Neural cell (in vitro differentiated cells): ENCODE measurements at regions not wholly inside any gene's neighbourhood (a gene's known extent, or its start where the extent isn't known, plus 50 kb on each side); places are given as distances from the start of the nearest gene placed in this dataset.

Source experiments
- EP300 ChIP-seq: fragments of 450-650 bp; conservative IDR thresholded peaks from 2 replicates; pipeline ENCODE4 v1.6.1; 2014; ENCODE audit warnings: antibody characterized with exemption, mild to moderate bottlenecking, moderate library complexity; ENCODE audit not compliant: poor library complexity, severe bottlenecking
- EZH2 ChIP-seq: fragments of 200-600, 300-800 bp; shearing (Covaris generic), sonication (generic); IDR thresholded peaks from 2 replicates; pipeline ENCODE4 v1.6.1; 2014; ENCODE audit warnings: antibody characterized with exemption, low read length, borderline replicate concordance, mild to moderate bottlenecking; ENCODE audit not compliant: insufficient read depth, poor library complexity, severe bottlenecking
- TAF1 ChIP-seq: IDR thresholded peaks from 2 replicates; pipeline ENCODE4 v1.6.1; 2012; ENCODE audit warnings: low read depth

DNA sequence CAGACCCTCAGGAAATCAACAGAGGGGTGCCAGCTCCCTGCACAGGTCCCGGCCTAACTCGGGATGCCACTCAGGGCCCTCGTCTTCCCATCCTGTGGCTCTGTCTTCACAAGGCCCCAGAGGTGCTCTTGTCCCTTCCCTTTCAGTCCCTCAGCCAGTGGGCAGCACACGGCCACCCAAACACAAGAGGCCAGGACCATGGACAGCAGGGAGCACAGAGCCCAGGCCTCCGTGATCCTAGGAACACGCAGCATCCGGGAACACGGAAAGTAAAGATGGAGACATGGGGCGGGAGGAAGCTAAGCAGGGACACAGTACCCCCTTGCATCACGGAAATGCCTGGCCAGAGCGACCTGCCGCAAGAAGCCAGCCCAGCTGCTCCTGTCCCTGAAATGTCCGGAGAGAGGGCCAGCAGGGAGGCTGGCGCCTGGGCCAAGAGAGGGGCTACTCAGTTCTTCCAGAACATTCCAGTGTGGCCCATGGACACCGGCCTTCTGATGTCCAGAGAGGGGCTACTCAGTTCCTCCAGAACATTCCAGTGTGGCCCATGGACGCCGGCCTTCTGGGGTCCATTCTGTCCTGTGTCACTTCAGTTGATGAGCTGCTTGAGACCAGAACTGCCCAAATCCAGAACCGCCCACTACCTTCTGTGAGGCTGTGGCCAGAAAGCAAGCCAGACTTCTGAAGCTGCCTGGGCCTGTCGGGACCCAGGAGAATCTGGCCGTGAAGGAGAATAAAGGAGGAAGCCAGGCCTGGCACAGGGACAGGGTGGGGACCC is 274.0 kb downstream of the BRD1 start:
- TF ChIP-seq TAF1 (no peak), EZH2 (no peak), EP300 (no peak)
